AG09319 (cell line): ENCODE measurements at regions not wholly inside any gene's neighbourhood (a gene's known extent, or its start where the extent isn't known, plus 50 kb on each side); places are given as distances from the start of the nearest gene placed in this dataset.

ENCODE experiments used
- DNase-seq: peaks from one replicate; pipeline ENCODE4 v3.0.0-alpha.2; 2010; ENCODE audit warnings: low read depth; ENCODE audit errors: extremely low read depth
- TF ChIP-seq, protein P1 (sequence below): IDR thresholded peaks from 2 replicates; pipeline ENCODE4 v1.5.1; 2011; ENCODE audit warnings: low read depth, mild to moderate bottlenecking, inconsistent platforms, low read length, moderate library complexity

DNA sequence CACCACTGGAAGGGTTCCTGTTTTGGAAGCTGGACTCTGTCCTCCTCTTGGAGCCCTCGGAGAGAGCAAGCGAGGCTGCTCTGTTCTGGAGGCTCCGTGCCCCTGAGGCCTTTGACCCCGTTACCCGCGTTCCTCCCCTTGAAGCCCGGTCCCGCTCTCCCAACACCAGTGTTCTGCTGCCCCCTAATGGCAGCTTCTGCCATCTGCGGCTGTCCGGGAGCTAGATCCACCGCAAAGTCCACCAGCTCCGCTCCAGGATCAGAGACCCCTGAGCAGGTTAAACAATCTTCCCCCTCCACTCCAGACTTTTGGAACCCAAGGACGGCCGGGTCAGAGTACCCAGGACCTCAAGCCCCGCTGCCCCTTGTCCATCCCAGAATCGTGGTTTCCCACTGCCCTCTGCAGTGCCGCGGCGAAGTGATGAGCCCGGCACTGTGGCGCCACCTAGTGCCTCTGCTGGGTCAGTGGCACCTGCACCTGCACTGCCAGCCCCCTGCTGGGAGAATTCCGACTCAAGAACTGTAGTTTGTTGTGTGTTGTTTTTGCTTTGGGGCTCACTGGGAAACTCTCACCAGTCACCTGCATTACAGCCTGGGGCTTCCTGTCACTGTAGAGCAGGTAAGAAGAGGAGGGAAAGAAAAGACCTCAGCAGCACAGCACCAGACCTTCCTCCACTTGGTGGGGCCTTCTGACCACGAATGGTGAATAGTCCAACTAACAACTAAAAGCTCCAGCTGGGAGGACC lies 63.5 kb upstream of the NFASC start:
- TF ChIP-seq, protein P1, sequence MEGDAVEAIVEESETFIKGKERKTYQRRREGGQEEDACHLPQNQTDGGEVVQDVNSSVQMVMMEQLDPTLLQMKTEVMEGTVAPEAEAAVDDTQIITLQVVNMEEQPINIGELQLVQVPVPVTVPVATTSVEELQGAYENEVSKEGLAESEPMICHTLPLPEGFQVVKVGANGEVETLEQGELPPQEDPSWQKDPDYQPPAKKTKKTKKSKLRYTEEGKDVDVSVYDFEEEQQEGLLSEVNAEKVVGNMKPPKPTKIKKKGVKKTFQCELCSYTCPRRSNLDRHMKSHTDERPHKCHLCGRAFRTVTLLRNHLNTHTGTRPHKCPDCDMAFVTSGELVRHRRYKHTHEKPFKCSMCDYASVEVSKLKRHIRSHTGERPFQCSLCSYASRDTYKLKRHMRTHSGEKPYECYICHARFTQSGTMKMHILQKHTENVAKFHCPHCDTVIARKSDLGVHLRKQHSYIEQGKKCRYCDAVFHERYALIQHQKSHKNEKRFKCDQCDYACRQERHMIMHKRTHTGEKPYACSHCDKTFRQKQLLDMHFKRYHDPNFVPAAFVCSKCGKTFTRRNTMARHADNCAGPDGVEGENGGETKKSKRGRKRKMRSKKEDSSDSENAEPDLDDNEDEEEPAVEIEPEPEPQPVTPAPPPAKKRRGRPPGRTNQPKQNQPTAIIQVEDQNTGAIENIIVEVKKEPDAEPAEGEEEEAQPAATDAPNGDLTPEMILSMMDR = peak; percentile 79
- DNase-seq = peak; percentile 37

DNA sequence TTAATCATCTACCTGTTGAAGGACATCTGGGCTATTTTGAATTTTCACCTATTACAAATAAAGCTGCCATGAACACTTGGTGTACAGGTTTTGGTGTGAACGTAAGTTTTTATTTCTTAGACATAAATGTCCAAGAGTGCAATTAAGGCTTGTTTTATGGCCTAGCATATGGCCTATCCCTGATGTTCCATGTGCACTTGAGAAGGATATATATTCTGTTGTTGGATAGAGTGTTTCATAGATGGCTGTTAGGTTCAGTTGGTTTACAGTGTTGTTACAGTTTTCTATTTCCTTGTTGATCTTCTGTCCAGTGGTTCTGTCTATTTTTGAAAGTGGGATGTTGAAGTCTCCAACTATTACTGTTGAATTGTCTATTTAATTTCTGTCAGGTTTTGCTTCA lies 61.2 kb upstream of the NFASC start:
- no peak for DNase-seq
- TF ChIP-seq, protein P1 = no peak

DNA sequence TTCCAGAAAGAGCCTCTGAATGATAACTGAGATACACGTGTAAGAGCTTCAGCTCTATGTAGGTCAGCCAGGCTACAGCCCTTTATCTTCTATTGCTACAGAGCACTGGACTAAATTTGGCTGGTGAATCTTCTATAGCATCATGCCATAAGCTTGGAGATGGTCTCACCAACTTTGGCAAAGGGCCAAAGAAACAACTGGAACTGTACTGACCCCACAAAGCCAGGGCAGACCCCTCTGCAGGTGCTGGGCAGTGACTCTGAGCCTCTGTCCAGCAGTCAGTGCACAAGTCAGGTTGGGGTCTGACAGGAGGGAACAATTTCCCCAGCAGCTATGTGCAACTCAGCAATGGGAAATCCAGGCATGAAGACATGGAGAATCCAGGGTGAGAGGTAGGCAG lies 57.8 kb upstream of the NFASC start:
- DNase-seq = no peak
- TF ChIP-seq, protein P1 = no peak

DNA sequence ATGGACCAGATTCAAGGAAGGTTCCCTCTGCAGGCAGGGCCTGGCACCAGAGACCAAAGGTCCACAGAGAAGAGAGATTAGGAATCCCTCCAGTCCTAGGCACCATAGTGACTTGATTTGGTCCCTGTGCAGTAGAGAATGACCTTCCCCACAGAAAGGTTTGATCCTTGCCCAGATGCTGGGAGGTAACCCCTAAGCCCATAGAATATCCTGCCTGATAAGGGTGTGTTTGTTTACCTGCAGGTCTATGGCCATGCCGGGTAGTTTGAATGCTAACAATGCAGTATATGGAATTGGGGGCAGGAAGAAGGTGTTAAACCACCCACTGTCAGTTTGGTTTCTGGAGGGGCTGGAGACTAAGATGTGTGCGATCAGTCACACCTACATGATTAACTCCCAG lies 57.1 kb upstream of the NFASC start:
- DNase-seq = no peak
- TF ChIP-seq, protein P1 = no peak

DNA sequence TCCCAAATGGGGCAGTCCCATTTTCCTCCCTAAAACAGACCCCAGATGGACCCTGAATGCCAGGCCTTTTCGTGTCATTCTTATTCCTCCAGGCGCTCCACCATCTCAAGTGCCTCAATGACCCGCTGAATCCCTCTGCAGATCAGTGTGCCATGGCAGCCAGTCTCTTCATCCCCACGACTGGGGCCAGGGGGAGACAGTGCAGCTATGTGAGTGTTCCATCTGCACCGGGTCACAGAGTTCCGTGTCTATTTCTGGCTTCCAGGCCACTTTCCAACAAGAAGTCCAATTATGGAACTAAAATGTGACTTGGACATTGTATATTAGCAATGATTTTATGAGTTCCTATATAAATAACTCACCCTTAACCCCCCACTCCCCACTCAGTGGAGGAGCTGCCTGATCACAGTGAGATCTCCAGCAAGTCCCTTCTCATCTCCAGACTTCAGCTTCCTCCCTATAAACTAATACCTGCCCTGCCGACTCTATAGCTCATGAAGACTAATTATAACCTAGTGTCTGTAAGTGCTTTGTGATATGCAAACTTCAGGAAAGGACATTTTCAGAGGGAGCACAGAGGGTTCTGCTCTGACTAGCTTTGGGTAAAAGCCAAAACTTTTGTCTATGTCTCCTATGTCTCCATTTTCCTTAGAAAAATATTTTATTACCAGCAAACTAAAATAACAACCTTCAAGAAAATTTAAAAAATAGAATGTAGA lies 56.3 kb upstream of the NFASC start:
- DNase-seq = no peak
- TF ChIP-seq, protein P1 = no peak

DNA sequence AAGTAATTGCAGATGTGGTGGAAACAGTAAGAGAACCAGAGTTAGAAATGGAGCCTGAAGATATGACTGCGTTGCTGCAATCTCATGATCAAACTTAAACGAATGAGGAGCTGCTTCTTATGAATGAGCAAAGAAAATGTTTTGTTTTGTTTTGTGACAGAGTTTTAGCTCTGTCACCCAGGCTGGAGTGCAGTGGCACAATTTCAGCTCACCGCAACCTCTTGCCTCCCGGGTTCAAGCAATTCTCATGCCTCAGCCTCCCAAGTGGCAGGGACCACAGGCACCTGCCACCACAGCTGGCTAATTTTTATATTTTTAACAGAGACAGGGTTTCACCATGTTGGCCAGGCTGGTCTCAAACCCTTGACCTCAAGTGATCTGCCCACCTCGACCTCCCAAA lies 53.3 kb upstream of the NFASC start:
- TF ChIP-seq, protein P1 = no peak

DNA sequence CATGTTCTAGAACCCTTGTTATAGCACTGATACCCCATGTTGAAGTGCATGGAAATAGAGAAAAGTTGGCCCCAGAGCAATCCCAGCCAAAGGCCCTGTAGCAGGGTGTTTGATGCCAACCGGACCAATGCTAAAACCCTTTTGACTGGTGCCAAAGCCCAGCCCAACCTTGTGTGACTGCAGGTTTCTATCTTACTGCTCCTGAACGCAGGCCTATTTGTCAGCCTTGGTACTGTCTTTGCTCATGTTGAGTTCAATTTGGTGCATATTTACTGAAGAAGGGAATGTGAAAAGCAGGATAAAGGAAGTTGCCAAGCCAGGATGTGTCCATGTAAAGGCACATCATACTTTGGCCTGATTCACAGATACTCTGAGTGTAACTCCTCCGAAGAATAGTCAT lies 51.7 kb upstream of the NFASC start:
- DNase-seq = no peak
- TF ChIP-seq, protein P1 = no peak

More for the DNA sequence above, 53.3 kb upstream of the NFASC start:
- no peak for DNase-seq
